B cell (primary cell): ENCODE measurements at regions not wholly inside any gene's neighbourhood (a gene's known extent, or its start where the extent isn't known, plus 50 kb on each side); places are given as distances from the start of the nearest gene placed in this dataset.

ENCODE experiments used
- ATAC-seq: fragments of 200-7000 bp; cut with Tn5 transposase; one replicate; pipeline ENCODE4 v1.10.0; 2021; ENCODE audit warnings: low read depth, mild to moderate bottlenecking, moderate number of reproducible peaks, moderate library complexity
- CTCF ChIA-PET: fragments of 350-600 bp; sonication (Branson Sonifier 250); formaldehyde crosslinking; loops from one replicate; lab custom pipeline; 2021; ENCODE audit warnings: antibody characterized with exemption, inconsistent platforms; lab: Charles Lee
- POLR2A ChIA-PET: fragments of 350-600 bp; sonication (Branson Sonifier 250); formaldehyde crosslinking; loops from one replicate; lab custom pipeline; 2021; ENCODE audit warnings: antibody characterized with exemption; lab: Charles Lee
- DNase-seq: peaks from one replicate; pipeline ENCODE4 v3.0.0; 2013
- H2AFZ ChIP-seq: 2 replicates; pipeline ENCODE4 v1.6.1; 2012; ENCODE audit warnings: mild to moderate bottlenecking, low read depth, low read length; ENCODE audit not compliant: insufficient read depth, poor library complexity, severe bottlenecking
- H3K27ac ChIP-seq, 2 donors: 1 replicate in 1 of 2; 2 replicates in 1 of 2; pipeline ENCODE4 v1.5.1; 2012 to 2013; ENCODE audit warnings: low read length in 2 of 2, mild to moderate bottlenecking in 2 of 2, moderate library complexity in 1 of 2
- H3K27me3 ChIP-seq, 4 experiments: fragments of 200-600 bp in 1 of 4; sonication (generic) in 1 of 4; replicated peaks in 1 of 4; 1 replicate in 2 of 4; 2 replicates in 2 of 4; pipeline versions ENCODE4 v1.6.1 to v1.7.0; 2013 to 2016; ENCODE audit warnings: low read length in 3 of 4, mild to moderate bottlenecking in 2 of 4, mixed read lengths in 1 of 4, moderate library complexity in 1 of 4; ENCODE audit not compliant: insufficient read depth in 4 of 4, control insufficient read depth in 3 of 4; ENCODE audit errors: control extremely low read depth in 1 of 4
- H3K36me3 ChIP-seq, 2 experiments: replicated peaks in 1 of 2; 1 replicate in 1 of 2; 2 replicates in 1 of 2; pipeline versions ENCODE4 v1.6.1 to v1.7.1; 2013; ENCODE audit warnings: low read length in 1 of 2; ENCODE audit not compliant: insufficient read depth in 2 of 2, control insufficient read depth in 1 of 2; ENCODE audit errors: control extremely low read depth in 1 of 2, extremely low read depth in 1 of 2
- H3K4me1 ChIP-seq, 2 donors: fragments of 200-600 bp in 1 of 2; sonication (generic) in 1 of 2; 1 replicate in 1 of 2; 2 replicates in 1 of 2; pipeline versions ENCODE4 v1.5.1 to v1.6.1; 2013 to 2017; ENCODE audit warnings: low read length in 2 of 2; ENCODE audit not compliant: control insufficient read depth in 2 of 2, insufficient read depth in 2 of 2
- H3K4me2 ChIP-seq: replicated peaks from 2 replicates; pipeline ENCODE3; 2012; ENCODE audit warnings: mild to moderate bottlenecking, low read depth, low read length; ENCODE audit not compliant: poor library complexity, severe bottlenecking
- H3K4me3 ChIP-seq, 5 experiments: fragments of 200-600 bp in 1 of 5; sonication (generic) in 1 of 5; 1 replicate in 3 of 5; 2 replicates in 2 of 5; pipeline versions ENCODE4 v1.5.1 to v1.7.0; 2011 to 2016; ENCODE audit warnings: low read length in 4 of 5, mild to moderate bottlenecking in 4 of 5, low read depth in 2 of 5, control low read depth in 1 of 5, moderate library complexity in 1 of 5; ENCODE audit not compliant: insufficient read depth in 1 of 5; ENCODE audit errors: control extremely low read depth in 1 of 5, extremely low read depth in 1 of 5
- H3K79me2 ChIP-seq: fragments of 200-600 bp; sonication (generic); one replicate; pipeline ENCODE4 v1.6.0; 2016; ENCODE audit warnings: low read length; ENCODE audit not compliant: control insufficient read depth, insufficient read depth
- H3K9ac ChIP-seq: fragments of 200-600 bp; sonication (generic); 2 replicates; pipeline ENCODE4 v1.6.1; 2017; ENCODE audit warnings: mild to moderate bottlenecking, low read length, moderate library complexity
- H3K9me3 ChIP-seq, 3 donors: one replicate each; pipeline versions ENCODE4 v1.6.1 to v1.7.1; 2013; ENCODE audit warnings: low read length in 2 of 3; ENCODE audit not compliant: control insufficient read depth in 2 of 3, insufficient read depth in 1 of 3; ENCODE audit errors: control extremely low read depth in 1 of 3
- H4K20me1 ChIP-seq: 2 replicates; pipeline ENCODE4 v1.6.0; 2012; ENCODE audit warnings: mild to moderate bottlenecking, low read length; ENCODE audit not compliant: insufficient read depth, control insufficient read depth, poor library complexity, severe bottlenecking
- H3K27ac Mint-ChIP-seq: one replicate; pipeline ENCODE4 v1.8.0; 2021; ENCODE audit warnings: mixed read lengths
- H3K27me3 Mint-ChIP-seq: one replicate; pipeline ENCODE4 v1.8.0; 2021; ENCODE audit warnings: mixed read lengths
- H3K4me1 Mint-ChIP-seq: one replicate; pipeline ENCODE4 v1.8.0; 2021; ENCODE audit warnings: mixed read lengths
- H3K4me3 Mint-ChIP-seq: one replicate; pipeline ENCODE4 v1.8.0; 2021; ENCODE audit warnings: mixed read lengths
- H3K9me3 Mint-ChIP-seq: one replicate; pipeline ENCODE4 v1.8.0; 2022; ENCODE audit warnings: mixed read lengths; ENCODE audit not compliant: insufficient read depth
- EZH2 ChIP-seq: IDR thresholded peaks from 2 replicates; pipeline ENCODE4 v1.6.1; 2012; ENCODE audit warnings: borderline replicate concordance, low read depth, mild to moderate bottlenecking, moderate library complexity, low read length; ENCODE audit not compliant: insufficient read depth, poor library complexity, severe bottlenecking
- WGBS: methylation state at CpG from one replicate; pipeline ENCODE4 v1.1.5; 2013; ENCODE audit warnings: missing lambda C conversion rate; ENCODE audit not compliant: insufficient coverage; 5-methylcytosine and 5-hydroxymethylcytosine counted together
- intact Hi-C: fragments of 100-400 bp; cut with micrococcal nuclease; formaldehyde crosslinking; loops from one replicate; pipeline ENCODE4 v1.10.0; 2022
- TF ChIP-seq, protein P1 (sequence below): fragments of 200-600 bp; IDR thresholded peaks from one replicate; pipeline ENCODE4 v1.8.0; 2022; ENCODE audit warnings: antibody characterized with exemption, mild to moderate bottlenecking

DNA sequence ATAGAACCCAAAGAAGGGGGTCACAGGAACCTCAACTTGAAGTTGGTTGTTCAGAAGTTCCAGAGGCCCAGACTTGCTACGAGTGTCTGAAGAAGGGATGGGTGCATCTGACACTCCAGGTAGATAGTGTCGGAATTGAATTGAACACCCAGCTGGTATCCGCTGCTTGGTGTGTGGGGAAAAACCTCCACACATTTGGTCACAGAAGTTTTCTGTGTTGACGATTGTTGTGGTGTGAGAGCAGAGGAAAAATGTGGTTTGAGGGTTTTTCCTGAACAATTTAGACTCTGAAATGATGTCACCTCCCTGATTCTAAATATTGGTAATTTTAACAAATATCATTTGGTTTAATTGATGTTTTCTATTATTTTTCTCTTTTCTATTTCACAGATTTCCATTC is 218.8 kb upstream of the CTNNB1 start:
- Histone ChIP-seq H3K36me3 (no peaks in the 10 kb centered on the region), H3K9ac (no peak overlapping the region), H3K4me3 (no peak overlapping the region), H3K79me2 (no peaks in the 10 kb centered on the region), H2AFZ (peak overlapping the region; percentile 3), H4K20me1 (no peaks in the 10 kb centered on the region), H3K4me1 (peaks cover 5 to 6% of the 10 kb centered on the region in 2 donors), H3K9me3 (no peaks in the 10 kb centered on the region), H3K4me2 (no peak overlapping the region), H3K27ac (no peak overlapping the region), H3K27me3 (no peaks in the 10 kb centered on the region)
- intact Hi-C loops = no loop called here
- no peak for TF ChIP-seq EZH2
- TF ChIP-seq, protein P1, sequence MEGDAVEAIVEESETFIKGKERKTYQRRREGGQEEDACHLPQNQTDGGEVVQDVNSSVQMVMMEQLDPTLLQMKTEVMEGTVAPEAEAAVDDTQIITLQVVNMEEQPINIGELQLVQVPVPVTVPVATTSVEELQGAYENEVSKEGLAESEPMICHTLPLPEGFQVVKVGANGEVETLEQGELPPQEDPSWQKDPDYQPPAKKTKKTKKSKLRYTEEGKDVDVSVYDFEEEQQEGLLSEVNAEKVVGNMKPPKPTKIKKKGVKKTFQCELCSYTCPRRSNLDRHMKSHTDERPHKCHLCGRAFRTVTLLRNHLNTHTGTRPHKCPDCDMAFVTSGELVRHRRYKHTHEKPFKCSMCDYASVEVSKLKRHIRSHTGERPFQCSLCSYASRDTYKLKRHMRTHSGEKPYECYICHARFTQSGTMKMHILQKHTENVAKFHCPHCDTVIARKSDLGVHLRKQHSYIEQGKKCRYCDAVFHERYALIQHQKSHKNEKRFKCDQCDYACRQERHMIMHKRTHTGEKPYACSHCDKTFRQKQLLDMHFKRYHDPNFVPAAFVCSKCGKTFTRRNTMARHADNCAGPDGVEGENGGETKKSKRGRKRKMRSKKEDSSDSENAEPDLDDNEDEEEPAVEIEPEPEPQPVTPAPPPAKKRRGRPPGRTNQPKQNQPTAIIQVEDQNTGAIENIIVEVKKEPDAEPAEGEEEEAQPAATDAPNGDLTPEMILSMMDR = no peak
- no peak overlapping the region for H3K4me3 Mint-ChIP-seq
- H3K27ac Mint-ChIP-seq = no peak overlapping the region
- ATAC-seq = peak; percentile 24
- peaks cover 18% of the 10 kb centered on the region for H3K4me1 Mint-ChIP-seq
- ChIA-PET CTCF (no interaction called here), POLR2A (no interaction called here)
- H3K27me3 Mint-ChIP-seq = peaks cover 20% of the 10 kb centered on the region
- H3K9me3 Mint-ChIP-seq = no peaks in the 10 kb centered on the region
- 33% methylated on average over 3 of the region's 4 CpGs for WGBS
- DNase-seq = no peak

DNA sequence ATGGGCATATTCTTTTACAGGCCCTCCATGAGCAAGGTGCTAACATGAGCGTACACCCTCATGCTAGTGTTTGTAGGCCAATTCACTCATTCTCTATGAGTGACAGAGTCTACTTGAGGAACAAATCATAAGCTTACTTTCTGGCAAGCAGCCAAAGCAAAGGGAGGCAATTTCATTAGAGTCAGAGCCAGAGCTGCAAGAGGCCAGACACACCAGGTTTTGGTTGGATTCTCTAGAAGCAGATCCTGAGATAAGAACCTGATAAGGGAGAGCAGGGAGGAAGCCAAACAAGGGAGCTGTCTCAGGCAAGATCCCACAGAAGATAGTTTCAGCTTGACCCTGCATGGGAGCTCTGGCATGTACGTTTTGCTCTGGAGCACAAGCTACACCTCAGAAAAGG is 214.1 kb upstream of the CTNNB1 start:
- Mint-ChIP-seq H3K27me3 (peaks cover 30% of the 10 kb centered on the region), H3K27ac (no peak overlapping the region), H3K4me1 (peaks cover 6% of the 10 kb centered on the region), H3K4me3 (no peak overlapping the region), H3K9me3 (no peaks in the 10 kb centered on the region)
- no peaks in the 10 kb centered on the region for H3K79me2 ChIP-seq
- no peak for TF ChIP-seq EZH2
- TF ChIP-seq, protein P1 = no peak
- WGBS = 86% methylated on average over 2 of the region's 2 CpGs
- no peak overlapping the region for H3K9ac ChIP-seq
- ATAC-seq (no peak), DNase-seq (no peak)
- intact Hi-C loops = no loop called here
- H3K27me3 ChIP-seq = no peaks in the 10 kb centered on the region
- H3K4me2 ChIP-seq = no peak overlapping the region
- no peak overlapping the region for H3K27ac ChIP-seq
- H3K4me1 ChIP-seq = no peaks in the 10 kb centered on the region
- no peak overlapping the region for H2AFZ ChIP-seq
- ChIA-PET POLR2A (no interaction called here), CTCF (interaction anchor here (1.4 kb wide), 1 partner anchor 11 kb away, joined by 5 read pairs; no protein-coding TSS in a partner anchor)
- peaks cover 0 to 6% (median 0%) of the 10 kb centered on the region in 3 donors for H3K9me3 ChIP-seq
- H3K4me3 ChIP-seq = no peak overlapping the region
- H4K20me1 ChIP-seq = no peaks in the 10 kb centered on the region
- no peaks in the 10 kb centered on the region for H3K36me3 ChIP-seq
